H9 (cell line): ENCODE measurements at regions not wholly inside any gene's neighbourhood (a gene's known extent, or its start where the extent isn't known, plus 50 kb on each side); places are given as distances from the start of the nearest gene placed in this dataset.

ENCODE experiments used
- DNase-seq: peaks from one replicate; pipeline ENCODE4 v3.0.0-alpha.2; 2017
- H2AFZ ChIP-seq: one replicate; pipeline ENCODE4 v1.6.1; 2013; ENCODE audit warnings: mild to moderate bottlenecking, low read length, control low read depth, moderate library complexity
- H2AK5ac ChIP-seq: 2 replicates; pipeline ENCODE4 v1.6.1; 2013; ENCODE audit warnings: low read length, control low read depth, mixed read lengths; ENCODE audit not compliant: insufficient read length
- H2BK120ac ChIP-seq: one replicate; pipeline ENCODE4 v1.6.1; 2013; ENCODE audit warnings: low read depth, mild to moderate bottlenecking, low read length, control low read depth, inconsistent platforms; ENCODE audit not compliant: poor library complexity, severe bottlenecking
- H2BK12ac ChIP-seq: 2 replicates; pipeline ENCODE4 v1.6.1; 2013; ENCODE audit warnings: low read length, control low read depth, mixed read lengths, low read depth; ENCODE audit not compliant: insufficient read length
- H2BK15ac ChIP-seq: 2 replicates; pipeline ENCODE4 v1.6.1; 2013; ENCODE audit warnings: low read depth, low read length, control low read depth
- H2BK20ac ChIP-seq: one replicate; pipeline ENCODE4 v1.6.1; 2013; ENCODE audit warnings: low read depth, mild to moderate bottlenecking, low read length, control low read depth, inconsistent platforms; ENCODE audit not compliant: poor library complexity, severe bottlenecking
- H2BK5ac ChIP-seq: 2 replicates; pipeline ENCODE4 v1.6.1; 2013; ENCODE audit warnings: low read length, control low read depth, mixed read lengths; ENCODE audit not compliant: insufficient read length
- H3K14ac ChIP-seq: 2 replicates; pipeline ENCODE4 v1.6.1; 2013; ENCODE audit warnings: low read length, control low read depth; ENCODE audit not compliant: insufficient read depth
- H3K18ac ChIP-seq: 2 replicates; pipeline ENCODE4 v1.6.1; 2013; ENCODE audit warnings: low read depth, mild to moderate bottlenecking, mixed read lengths, low read length, control low read depth; ENCODE audit not compliant: insufficient read length
- H3K23ac ChIP-seq: 2 replicates; pipeline ENCODE4 v1.6.1; 2013; ENCODE audit warnings: low read length, control low read depth, mixed read lengths, low read depth; ENCODE audit not compliant: insufficient read length
- H3K23me2 ChIP-seq: 2 replicates; pipeline ENCODE4 v1.6.1; 2013; ENCODE audit warnings: low read depth, mild to moderate bottlenecking, mixed read lengths, low read length, control low read depth; ENCODE audit not compliant: insufficient read length, poor library complexity, severe bottlenecking
- H3K27ac ChIP-seq: 2 replicates; pipeline ENCODE4 v1.5.1; 2013; ENCODE audit warnings: low read length, control low read depth, mixed read lengths, low read depth; ENCODE audit not compliant: insufficient read length
- H3K27me3 ChIP-seq: 2 replicates; pipeline ENCODE4 v1.6.1; 2013; ENCODE audit warnings: low read length, control low read depth, inconsistent platforms; ENCODE audit not compliant: insufficient read depth
- H3K4ac ChIP-seq: 2 replicates; pipeline ENCODE4 v1.6.1; 2013; ENCODE audit warnings: low read depth, mild to moderate bottlenecking, control low read depth, inconsistent platforms, low read length, moderate library complexity
- H3K4me1 ChIP-seq: 2 replicates; pipeline ENCODE4 v1.6.1; 2013; ENCODE audit warnings: low read length, control low read depth, inconsistent platforms; ENCODE audit not compliant: insufficient read depth
- H3K4me2 ChIP-seq: 2 replicates; pipeline ENCODE4 v1.6.1; 2013; ENCODE audit warnings: low read length, control low read depth, mixed read lengths; ENCODE audit not compliant: insufficient read length, insufficient read depth
- H3K56ac ChIP-seq: 2 replicates; pipeline ENCODE4 v1.6.1; 2013; ENCODE audit warnings: low read depth, mild to moderate bottlenecking, mixed read lengths, low read length, control low read depth; ENCODE audit not compliant: insufficient read length
- H3K79me1 ChIP-seq: 2 replicates; pipeline ENCODE4 v1.6.1; 2013; ENCODE audit warnings: low read depth, mild to moderate bottlenecking, moderate library complexity, low read length, control low read depth, inconsistent platforms; ENCODE audit not compliant: insufficient read depth, poor library complexity, severe bottlenecking
- H3K79me2 ChIP-seq: 2 replicates; pipeline ENCODE4 v1.6.1; 2013; ENCODE audit warnings: low read length, control low read depth, inconsistent platforms; ENCODE audit not compliant: insufficient read depth
- H3K9ac ChIP-seq: 2 replicates; pipeline ENCODE4 v1.6.1; 2013; ENCODE audit warnings: low read length, control low read depth, mixed read lengths; ENCODE audit not compliant: insufficient read length; ENCODE audit errors: extremely low read depth
- H3K9me3 ChIP-seq: one replicate; pipeline ENCODE4 v1.6.1; 2013; ENCODE audit warnings: low read depth, low read length, inconsistent platforms; ENCODE audit not compliant: control insufficient read depth
- H3T11ph ChIP-seq: one replicate; pipeline ENCODE4 v1.6.1; 2013; ENCODE audit warnings: mild to moderate bottlenecking, low read length, control low read depth, inconsistent platforms
- H4K20me1 ChIP-seq: one replicate; pipeline ENCODE4 v1.6.1; 2013; ENCODE audit not compliant: control insufficient read depth, insufficient read length, insufficient read depth
- H4K5ac ChIP-seq: 2 replicates; pipeline ENCODE4 v1.6.1; 2013; ENCODE audit warnings: low read depth, mild to moderate bottlenecking, mixed read lengths, low read length, control low read depth; ENCODE audit not compliant: insufficient read length
- H4K8ac ChIP-seq: replicated peaks from 2 replicates; pipeline ENCODE4 v1.6.1; 2013; ENCODE audit warnings: low read length, control low read depth, mixed read lengths, low read depth; ENCODE audit not compliant: insufficient read length
- H4K91ac ChIP-seq: 2 replicates; pipeline ENCODE4 v1.6.1; 2013; ENCODE audit warnings: low read depth, mild to moderate bottlenecking, moderate library complexity, mixed read lengths, low read length, control low read depth; ENCODE audit not compliant: insufficient read length
- H3K27ac Mint-ChIP-seq, 3 experiments: 2 replicates in 2 of 3; 3 replicates in 1 of 3; pipeline ENCODE4 v1.8.0; 2020 to 2021; ENCODE audit warnings: mixed read lengths in 3 of 3, mild to moderate bottlenecking in 1 of 3, moderate library complexity in 1 of 3
- H3K27me3 Mint-ChIP-seq: 2 replicates; pipeline ENCODE4 v1.8.0; 2021; ENCODE audit warnings: low read depth, mild to moderate bottlenecking, moderate library complexity, mixed read lengths
- H3K36me3 Mint-ChIP-seq, 3 experiments: 2 replicates in 2 of 3; 3 replicates in 1 of 3; pipeline ENCODE4 v1.8.0; 2020 to 2021; ENCODE audit warnings: low read depth in 3 of 3, mixed read lengths in 3 of 3; ENCODE audit not compliant: insufficient read depth in 1 of 3
- H3K4me1 Mint-ChIP-seq, 2 experiments: 2 replicates each; pipeline ENCODE4 v1.8.0; 2020; ENCODE audit warnings: mixed read lengths in 2 of 2
- H3K4me3 Mint-ChIP-seq, 2 experiments: 2 replicates in 1 of 2; 3 replicates in 1 of 2; pipeline ENCODE4 v1.8.0; 2020 to 2021; ENCODE audit warnings: mild to moderate bottlenecking in 2 of 2, mixed read lengths in 2 of 2, moderate library complexity in 1 of 2
- H3K9me3 Mint-ChIP-seq, 2 experiments: 2 replicates in 1 of 2; 3 replicates in 1 of 2; pipeline ENCODE4 v1.8.0; 2020; ENCODE audit warnings: mild to moderate bottlenecking in 2 of 2, mixed read lengths in 2 of 2, moderate library complexity in 1 of 2
- CTCF ChIP-seq: fragments of 200-600 bp; sonication (generic); conservative IDR thresholded peaks from 3 replicates; pipeline ENCODE4 v1.8.0; 2021; ENCODE audit warnings: antibody characterized with exemption, mild to moderate bottlenecking
- WGBS: extraction: QIAGEN DNeasy Blood & Tissue Kit; methylation state at CpG from one replicate; pipeline ENCODE4 v1.1.7; 2013; ENCODE audit warnings: missing lambda C conversion rate, low lambda C conversion rate, mixed read lengths; ENCODE audit not compliant: insufficient read length; ENCODE audit errors: extremely low coverage; 5-methylcytosine and 5-hydroxymethylcytosine counted together

- H3K27me3 ChIP-seq, result no peaks in the 10 kb centered on the region
- H3K79me1 ChIP-seq, result no peaks in the 10 kb centered on the region
- Mint-ChIP-seq H3K27ac (no peak overlapping the region), H3K4me3 (no peak overlapping the region), H3K36me3 (no peaks in the 10 kb centered on the region), H3K4me1 (peaks cover 0 to 3% of the 10 kb centered on the region in 2 experiments; a peak in 1 of 4 replicates), H3K27me3 (no peaks in the 10 kb centered on the region), H3K9me3 (no peaks in the 10 kb centered on the region)
- H3K4ac ChIP-seq, result no peak overlapping the region
- DNase-seq, result no peak
- no peak overlapping the region for H2AFZ ChIP-seq
- no peak overlapping the region for H3K56ac ChIP-seq
- H2BK120ac ChIP-seq, result no peak overlapping the region
- no peak overlapping the region for H3T11ph ChIP-seq
- no peaks in the 10 kb centered on the region for H3K9me3 ChIP-seq
- H4K8ac ChIP-seq, result no peak overlapping the region
- no peaks in the 10 kb centered on the region for H3K4me1 ChIP-seq
- no peak overlapping the region for H2BK20ac ChIP-seq
- no peak for TF ChIP-seq CTCF
- no peak overlapping the region for H4K5ac ChIP-seq
- H3K14ac ChIP-seq, result no peak overlapping the region
- no peak overlapping the region for H3K23ac ChIP-seq
- H3K23me2 ChIP-seq, result no peaks in the 10 kb centered on the region
- no peak overlapping the region for H2BK12ac ChIP-seq
- WGBS, result no CpG with 5 or more reads among the region's 2 CpGs
- no peak overlapping the region for H2BK15ac ChIP-seq
- no peak overlapping the region for H3K27ac ChIP-seq
- no peak overlapping the region for H3K4me2 ChIP-seq
- no peak overlapping the region for H2AK5ac ChIP-seq
- no peaks in the 10 kb centered on the region for H3K79me2 ChIP-seq
- H4K91ac ChIP-seq, result no peak overlapping the region
- H4K20me1 ChIP-seq, result no peaks in the 10 kb centered on the region
- no peak overlapping the region for H2BK5ac ChIP-seq
- H3K18ac ChIP-seq, result no peak overlapping the region
- H3K9ac ChIP-seq, result no peak overlapping the region
Observed at GRCh38 chr2:184294831-184295230, 303.5 kb upstream of the ZNF804A start.
